ENCODE measurements at regions not wholly inside any gene's neighbourhood (a gene's known extent, or its start where the extent isn't known, plus 50 kb on each side); places are given as distances from the start of the nearest gene placed in this dataset.

DNA sequence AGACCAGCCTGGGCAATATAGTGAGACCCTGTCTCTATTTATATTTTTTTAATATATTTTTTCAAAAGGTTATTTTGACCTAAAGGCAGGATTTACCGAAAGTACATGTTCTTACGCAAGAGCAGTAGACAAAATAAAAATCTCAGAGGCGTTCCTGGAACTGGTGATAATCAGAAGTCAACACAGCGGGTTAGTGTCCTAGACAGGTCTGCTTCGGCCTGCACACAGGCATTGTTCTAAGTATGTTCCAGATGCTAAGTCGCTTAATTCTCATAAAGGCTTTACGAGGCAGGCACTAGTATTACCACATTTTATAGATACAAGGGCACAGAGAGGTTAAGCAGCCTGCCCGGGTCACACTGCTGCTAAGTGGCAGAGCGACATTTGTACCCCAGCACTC lies 56.9 kb upstream of the SLC25A33 start:
- dilution Hi-C loops (cut with MboI; ENCODE audit: extremely low pct_ligation_motif_present, low sequenced_read_pairs), result no loop called here
- DNase-seq (ENCODE audit: low read depth, low spot score) (no peak), FAIRE-seq (no peak)
- Histone ChIP-seq H3K4me1 (ENCODE audit: control insufficient read depth, extremely low read depth, insufficient read depth, low read length) (peaks cover 3% of the 10 kb centered on the region), H3K36me3 (ENCODE audit: control insufficient read depth in 2 of 2, extremely low read depth in 1 of 2, insufficient read depth in 2 of 2, low read length in 2 of 2) (no peaks in the 10 kb centered on the region), H2AFZ (ENCODE audit: control insufficient read depth, low read length) (no peak overlapping the region), H3K9ac (ENCODE audit: control insufficient read depth, extremely low read depth, insufficient read depth, low read length) (no peak overlapping the region), H3K4me3 (ENCODE audit: control insufficient read depth in 2 of 3, extremely low read depth in 1 of 3, insufficient read depth in 2 of 3, low read depth in 1 of 3, low read length in 3 of 3) (no peak overlapping the region), H3K4me2 (ENCODE audit: control insufficient read depth, extremely low read depth, insufficient read depth, low read depth, low read length) (no peak overlapping the region), H3K27ac (ENCODE audit: control insufficient read depth, insufficient read depth, low read length) (no peak overlapping the region), H3K79me2 (ENCODE audit: control insufficient read depth, insufficient read depth, low read length) (no peaks in the 10 kb centered on the region), H3K9me3 (ENCODE audit: control insufficient read depth, low read depth, low read length) (no peaks in the 10 kb centered on the region), H3K9me1 (ENCODE audit: control insufficient read depth, extremely low read depth, insufficient read depth, low read length) (no peaks in the 10 kb centered on the region), H3K27me3 (ENCODE audit: control insufficient read depth, extremely low read depth, insufficient read depth, low read length) (peaks cover 7% of the 10 kb centered on the region), H4K20me1 (ENCODE audit: control insufficient read depth, extremely low read depth, insufficient read depth, low read length) (no peaks in the 10 kb centered on the region)
- no peak for TF ChIP-seq EZH2 (IDR thresholded peaks at IDR 0.05; ENCODE audit: low read length)
- TF ChIP-seq, protein P1, sequence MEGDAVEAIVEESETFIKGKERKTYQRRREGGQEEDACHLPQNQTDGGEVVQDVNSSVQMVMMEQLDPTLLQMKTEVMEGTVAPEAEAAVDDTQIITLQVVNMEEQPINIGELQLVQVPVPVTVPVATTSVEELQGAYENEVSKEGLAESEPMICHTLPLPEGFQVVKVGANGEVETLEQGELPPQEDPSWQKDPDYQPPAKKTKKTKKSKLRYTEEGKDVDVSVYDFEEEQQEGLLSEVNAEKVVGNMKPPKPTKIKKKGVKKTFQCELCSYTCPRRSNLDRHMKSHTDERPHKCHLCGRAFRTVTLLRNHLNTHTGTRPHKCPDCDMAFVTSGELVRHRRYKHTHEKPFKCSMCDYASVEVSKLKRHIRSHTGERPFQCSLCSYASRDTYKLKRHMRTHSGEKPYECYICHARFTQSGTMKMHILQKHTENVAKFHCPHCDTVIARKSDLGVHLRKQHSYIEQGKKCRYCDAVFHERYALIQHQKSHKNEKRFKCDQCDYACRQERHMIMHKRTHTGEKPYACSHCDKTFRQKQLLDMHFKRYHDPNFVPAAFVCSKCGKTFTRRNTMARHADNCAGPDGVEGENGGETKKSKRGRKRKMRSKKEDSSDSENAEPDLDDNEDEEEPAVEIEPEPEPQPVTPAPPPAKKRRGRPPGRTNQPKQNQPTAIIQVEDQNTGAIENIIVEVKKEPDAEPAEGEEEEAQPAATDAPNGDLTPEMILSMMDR (optimal IDR thresholded peaks at IDR 0.05 in 1 of 3, IDR thresholded peaks at IDR 0.05 in 1 of 3, conservative IDR thresholded peaks at IDR 0.05 in 1 of 3; ENCODE audit: extremely low read depth in 1 of 3, insufficient read depth in 2 of 3, low read length in 3 of 3), result no peak

DNA sequence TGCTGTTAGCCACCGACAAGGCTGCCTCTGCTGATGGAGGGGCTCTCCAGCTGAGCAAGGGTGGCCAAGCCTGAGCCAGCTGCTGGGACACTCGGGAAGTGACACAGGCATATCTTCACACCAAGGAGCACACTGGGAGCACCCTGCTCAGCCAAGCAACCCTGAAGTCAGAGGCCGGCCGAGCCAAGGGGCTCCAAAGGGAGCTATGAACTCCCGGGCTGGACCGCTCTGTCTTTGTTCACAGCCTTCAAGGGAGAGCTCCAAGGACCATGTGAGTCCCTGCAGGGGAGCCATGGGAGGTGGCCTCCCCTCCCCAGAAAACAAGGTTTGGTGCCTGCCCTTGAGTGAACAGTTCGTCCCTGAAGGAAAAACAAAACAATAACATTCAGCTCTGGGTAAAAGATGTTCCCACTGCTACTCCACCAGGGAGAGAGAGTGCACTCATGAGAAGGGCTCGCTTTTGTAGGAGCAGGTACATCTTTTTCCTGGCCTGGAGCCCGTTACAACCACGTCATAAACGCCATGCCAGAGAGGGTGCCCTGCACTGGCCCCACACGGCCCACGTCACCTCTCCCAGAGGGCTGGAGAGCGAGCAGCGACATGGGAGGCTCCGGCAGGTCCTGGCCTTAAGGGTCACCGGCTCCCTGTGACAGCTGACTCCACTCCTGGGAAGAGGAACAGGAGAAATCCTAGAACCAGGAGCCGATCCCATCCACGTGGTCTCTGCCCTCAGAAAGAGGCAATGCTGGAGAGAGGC lies 56.3 kb upstream of the SLC25A33 start:
- DNase-seq (ENCODE audit: low read depth, low spot score) (no peak), FAIRE-seq (no peak)
- TF ChIP-seq, protein P1 (optimal IDR thresholded peaks at IDR 0.05 in 1 of 3, IDR thresholded peaks at IDR 0.05 in 1 of 3, conservative IDR thresholded peaks at IDR 0.05 in 1 of 3; ENCODE audit: extremely low read depth in 1 of 3, insufficient read depth in 2 of 3, low read length in 3 of 3), result no peak
- TF ChIP-seq EZH2 (IDR thresholded peaks at IDR 0.05; ENCODE audit: low read length), result no peak
- Histone ChIP-seq H3K4me3 (ENCODE audit: control insufficient read depth in 2 of 3, extremely low read depth in 1 of 3, insufficient read depth in 2 of 3, low read depth in 1 of 3, low read length in 3 of 3) (no peak overlapping the region), H3K9ac (ENCODE audit: control insufficient read depth, extremely low read depth, insufficient read depth, low read length) (no peak overlapping the region), H3K4me2 (ENCODE audit: control insufficient read depth, extremely low read depth, insufficient read depth, low read depth, low read length) (no peak overlapping the region), H4K20me1 (ENCODE audit: control insufficient read depth, extremely low read depth, insufficient read depth, low read length) (no peaks in the 10 kb centered on the region), H2AFZ (ENCODE audit: control insufficient read depth, low read length) (no peak overlapping the region), H3K27me3 (ENCODE audit: control insufficient read depth, extremely low read depth, insufficient read depth, low read length) (peaks cover 7% of the 10 kb centered on the region), H3K9me3 (ENCODE audit: control insufficient read depth, low read depth, low read length) (no peaks in the 10 kb centered on the region), H3K79me2 (ENCODE audit: control insufficient read depth, insufficient read depth, low read length) (no peaks in the 10 kb centered on the region), H3K27ac (ENCODE audit: control insufficient read depth, insufficient read depth, low read length) (no peak overlapping the region), H3K9me1 (ENCODE audit: control insufficient read depth, extremely low read depth, insufficient read depth, low read length) (no peaks in the 10 kb centered on the region), H3K4me1 (ENCODE audit: control insufficient read depth, extremely low read depth, insufficient read depth, low read length) (no peaks in the 10 kb centered on the region), H3K36me3 (ENCODE audit: control insufficient read depth in 2 of 2, extremely low read depth in 1 of 2, insufficient read depth in 2 of 2, low read length in 2 of 2) (no peaks in the 10 kb centered on the region)
- dilution Hi-C loops (cut with MboI; ENCODE audit: extremely low pct_ligation_motif_present, low sequenced_read_pairs), result no loop called here

Data from keratinocyte (primary cell).